Natural killer cell (primary cell): ENCODE measurements at regions not wholly inside any gene's neighbourhood (a gene's known extent, or its start where the extent isn't known, plus 50 kb on each side); places are given as distances from the start of the nearest gene placed in this dataset.

Source experiments
- ATAC-seq, 3 donors: fragments of 150-1000 bp in 2 of 3; fragments of 200-7000 bp in 1 of 3; cut with Tn5 transposase; 1 replicate in 1 of 3; 2 replicates in 2 of 3; pipeline ENCODE4 v1.10.0; 2021; ENCODE audit warnings: mild to moderate bottlenecking in 2 of 3, moderate library complexity in 2 of 3
- DNase-seq, 2 donors: peaks; one replicate each; pipeline versions ENCODE4 v3.0.0 to v3.0.0-alpha.2; 2013 to 2021; ENCODE audit warnings: mixed read lengths in 1 of 2
- H3K27ac ChIP-seq: one replicate; pipeline ENCODE4 v1.5.1; 2013; ENCODE audit warnings: mild to moderate bottlenecking, low read length
- H3K27me3 ChIP-seq: one replicate; pipeline ENCODE4 v1.6.1; 2013; ENCODE audit warnings: low read length; ENCODE audit not compliant: control insufficient read depth, insufficient read depth
- H3K36me3 ChIP-seq: one replicate; pipeline ENCODE4 v1.6.1; 2013; ENCODE audit warnings: low read length; ENCODE audit not compliant: control insufficient read depth, insufficient read depth
- H3K4me1 ChIP-seq: one replicate; pipeline ENCODE4 v1.6.1; 2013; ENCODE audit warnings: low read length; ENCODE audit not compliant: control insufficient read depth, insufficient read depth
- H3K4me3 ChIP-seq: one replicate; pipeline ENCODE4 v1.5.1; 2013; ENCODE audit warnings: low read length
- H3K9me3 ChIP-seq: one replicate; pipeline ENCODE4 v1.6.1; 2013; ENCODE audit warnings: low read length; ENCODE audit not compliant: control insufficient read depth, insufficient read depth
- H3K27ac Mint-ChIP-seq, 2 donors: one replicate each; pipeline ENCODE4 v1.8.0; 2022; ENCODE audit warnings: mild to moderate bottlenecking in 2 of 2, mixed read lengths in 2 of 2, moderate library complexity in 1 of 2
- H3K27me3 Mint-ChIP-seq, 2 donors: one replicate each; pipeline ENCODE4 v1.8.0; 2022; ENCODE audit warnings: low read depth in 2 of 2, mixed read lengths in 2 of 2
- H3K36me3 Mint-ChIP-seq: one replicate; pipeline ENCODE4 v1.8.0; 2022; ENCODE audit warnings: mixed read lengths
- H3K4me1 Mint-ChIP-seq, 2 donors: one replicate each; pipeline ENCODE4 v1.8.0; 2022; ENCODE audit warnings: mixed read lengths in 2 of 2
- H3K4me3 Mint-ChIP-seq: one replicate; pipeline ENCODE4 v1.8.0; 2022; ENCODE audit warnings: mild to moderate bottlenecking, moderate library complexity, mixed read lengths
- H3K9me3 Mint-ChIP-seq, 2 donors: one replicate each; pipeline ENCODE4 v1.8.0; 2022; ENCODE audit warnings: mixed read lengths in 2 of 2
- CTCF ChIP-seq: fragments of 200-600 bp; IDR thresholded peaks from one replicate; pipeline ENCODE4 v1.8.0; 2022; ENCODE audit warnings: antibody characterized with exemption
- WGBS: methylation state at CpG from one replicate; pipeline ENCODE4 v1.1.7; 2013; ENCODE audit warnings: missing lambda C conversion rate; ENCODE audit not compliant: insufficient coverage; 5-methylcytosine and 5-hydroxymethylcytosine counted together
- intact Hi-C: fragments of 100-400 bp; cut with micrococcal nuclease; formaldehyde crosslinking; loops from one replicate; pipeline ENCODE4 v1.14.2; 2022

- intact Hi-C loops = no loop called here
- Histone ChIP-seq H3K4me3 (no peak overlapping the region), H3K27me3 (peaks cover 3% of the 10 kb centered on the region), H3K36me3 (no peaks in the 10 kb centered on the region), H3K4me1 (no peaks in the 10 kb centered on the region), H3K27ac (no peak overlapping the region), H3K9me3 (no peaks in the 10 kb centered on the region)
- Mint-ChIP-seq H3K27me3 (peaks cover 13 to 19% of the 10 kb centered on the region in 2 donors), H3K4me3 (no peak overlapping the region), H3K36me3 (no peaks in the 10 kb centered on the region), H3K27ac (no peak overlapping the region), H3K4me1 (no peaks in the 10 kb centered on the region), H3K9me3 (no peaks in the 10 kb centered on the region)
- 79% methylated on average over 17 of the region's 17 CpGs for WGBS
- ATAC-seq (no peak), DNase-seq (no peak)
- no peak for TF ChIP-seq CTCF
Observed at GRCh38 chr6:43890197-43891062, 120.4 kb downstream of the VEGFA start.

GRCh38 chr6:43887906-43888683 is 118.1 kb downstream of the VEGFA start:
- no peaks in the 10 kb centered on the region for H3K9me3 ChIP-seq
- intact Hi-C loops = no loop called here
- DNase-seq (no peak), ATAC-seq (no peak)
- 93% methylated on average over 17 of the region's 17 CpGs for WGBS
- peaks cover 3% of the 10 kb centered on the region for H3K27me3 ChIP-seq
- Mint-ChIP-seq H3K36me3 (no peaks in the 10 kb centered on the region), H3K4me3 (no peak overlapping the region), H3K4me1 (no peaks in the 10 kb centered on the region), H3K27me3 (peaks cover 13 to 19% of the 10 kb centered on the region in 2 donors), H3K27ac (no peak overlapping the region), H3K9me3 (no peaks in the 10 kb centered on the region)
- no peaks in the 10 kb centered on the region for H3K36me3 ChIP-seq
- H3K4me1 ChIP-seq = no peaks in the 10 kb centered on the region
- no peak overlapping the region for H3K27ac ChIP-seq
- no peak for TF ChIP-seq CTCF
- no peak overlapping the region for H3K4me3 ChIP-seq

GRCh38 chr6:43887340-43887858 is 117.4 kb downstream of the VEGFA start:
- H3K9me3 Mint-ChIP-seq = no peaks in the 10 kb centered on the region
- no peaks in the 10 kb centered on the region for H3K4me1 Mint-ChIP-seq
- Histone ChIP-seq H3K9me3 (no peaks in the 10 kb centered on the region), H3K4me3 (no peak overlapping the region), H3K36me3 (no peaks in the 10 kb centered on the region), H3K27me3 (peaks cover 3% of the 10 kb centered on the region), H3K27ac (no peak overlapping the region), H3K4me1 (no peaks in the 10 kb centered on the region)
- no peak for TF ChIP-seq CTCF
- intact Hi-C loops = no loop called here
- no peaks in the 10 kb centered on the region for H3K36me3 Mint-ChIP-seq
- H3K4me3 Mint-ChIP-seq = no peak overlapping the region
- peaks cover 13 to 19% of the 10 kb centered on the region in 2 donors for H3K27me3 Mint-ChIP-seq
- DNase-seq (no peak), ATAC-seq (no peak)
- no peak overlapping the region for H3K27ac Mint-ChIP-seq
- 38% methylated on average over 12 of the region's 12 CpGs for WGBS
